Ishikawa (cell line): ENCODE measurements at regions not wholly inside any gene's neighbourhood (a gene's known extent, or its start where the extent isn't known, plus 50 kb on each side); places are given as distances from the start of the nearest gene placed in this dataset.
A peak's percentile ranks its signal among the peaks of the same experiment; 100 is the strongest.

Experiments used
- CEBPB ChIP-seq: IDR thresholded peaks from 2 replicates; pipeline ENCODE4 v1.6.1; 2012
- CREB1 ChIP-seq: IDR thresholded peaks from 2 replicates; pipeline ENCODE4 v1.6.1; 2012; ENCODE audit warnings: low read depth
- EGR1 ChIP-seq: IDR thresholded peaks from 2 replicates; pipeline ENCODE4 v1.6.1; 2012
- EP300 ChIP-seq: IDR thresholded peaks from 2 replicates; pipeline ENCODE4 v1.6.1; 2012; ENCODE audit warnings: borderline replicate concordance
- FOXM1 ChIP-seq: IDR thresholded peaks from 2 replicates; pipeline ENCODE4 v1.6.1; 2012; ENCODE audit warnings: low read depth, borderline replicate concordance
- MAX ChIP-seq: IDR thresholded peaks from 2 replicates; pipeline ENCODE4 v1.6.1; 2012
- NFIC ChIP-seq: IDR thresholded peaks from 2 replicates; pipeline ENCODE4 v1.6.1; 2012
- RAD21 ChIP-seq: IDR thresholded peaks from 2 replicates; pipeline ENCODE4 v1.6.1; 2012; ENCODE audit warnings: low read depth
- REST ChIP-seq: IDR thresholded peaks from 2 replicates; pipeline ENCODE4 v1.6.1; 2012; ENCODE audit warnings: low read depth, mild to moderate bottlenecking
- TAF1 ChIP-seq: IDR thresholded peaks from 2 replicates; pipeline ENCODE4 v1.6.1; 2012; ENCODE audit warnings: low read depth, mild to moderate bottlenecking
- TCF12 ChIP-seq: IDR thresholded peaks from 2 replicates; pipeline ENCODE4 v1.6.1; 2012; ENCODE audit warnings: low read depth
- TEAD4 ChIP-seq: IDR thresholded peaks from 2 replicates; pipeline ENCODE4 v1.6.1; 2012
- USF1 ChIP-seq: IDR thresholded peaks from 2 replicates; pipeline ENCODE4 v1.6.1; 2012
- YY1 ChIP-seq: IDR thresholded peaks from 2 replicates; pipeline ENCODE4 v1.6.1; 2012; ENCODE audit warnings: low read depth
- ZBTB7A ChIP-seq: IDR thresholded peaks from 2 replicates; pipeline ENCODE4 v1.6.1; 2012; ENCODE audit warnings: low read depth

- TF ChIP-seq YY1 (no peak), REST (no peak), USF1 (no peak)
Observed at GRCh38 chr19:13600091-13600490, 93.8 kb upstream of the CACNA1A start.

- TF ChIP-seq FOXM1 (no peak), ZBTB7A (no peak), EP300 (no peak), YY1 (no peak), RAD21 (no peak), CEBPB (no peak), EGR1 (no peak), TAF1 (no peak), REST (no peak), MAX (no peak), CREB1 (no peak)
Observed at GRCh38 chr19:13599681-13600080, 93.4 kb upstream of the CACNA1A start.

- TF ChIP-seq REST = no peak
- TF ChIP-seq CREB1 = no peak
- TF ChIP-seq RAD21 = no peak
- no peak for TF ChIP-seq ZBTB7A
- TF ChIP-seq TAF1 = no peak
- no peak for TF ChIP-seq EP300
- TF ChIP-seq NFIC = no peak
- no peak for TF ChIP-seq MAX
- no peak for TF ChIP-seq TEAD4
- no peak for TF ChIP-seq FOXM1
- TF ChIP-seq YY1 = no peak
Observed at GRCh38 chr19:13598098-13598497, 91.8 kb upstream of the CACNA1A start.

GRCh38 chr19:13597640-13598039 is 91.4 kb upstream of the CACNA1A start:
- no peak for TF ChIP-seq MAX
- TF ChIP-seq RAD21 = peak; percentile 89

GRCh38 chr19:13588957-13589833 is 82.9 kb upstream of the CACNA1A start:
- TF ChIP-seq ZBTB7A (0 out of 2 replicates have a peak, but pooled peaks have one; percentile 54), EP300 (peak; percentile 40; the same call in 1 of the 2 replicates), USF1 (no peak), TCF12 (peak; percentile 31; the same call in 1 of the 2 replicates), TAF1 (no peak), MAX (peak; percentile 28; the same call in 1 of the 2 replicates), CREB1 (no peak), RAD21 (peak; percentile 76)
